Vagina (tissue), 2 donors: ENCODE measurements at regions not wholly inside any gene's neighbourhood (a gene's known extent, or its start where the extent isn't known, plus 50 kb on each side); places are given as distances from the start of the nearest gene placed in this dataset.

Source experiments
- POLR2A ChIP-seq, 2 donors: fragments of 450-650 bp; IDR thresholded peaks; one replicate each; pipeline ENCODE4 v1.6.1; 2017; ENCODE audit warnings: antibody characterized with exemption in 2 of 2, mild to moderate bottlenecking in 2 of 2, moderate library complexity in 2 of 2
- POLR2AphosphoS5 ChIP-seq, 2 donors: sonication (generic); formaldehyde crosslinking; IDR thresholded peaks; one replicate each; pipeline ENCODE4 v1.9.0; 2017; ENCODE audit warnings: antibody characterized with exemption in 2 of 2, mild to moderate bottlenecking in 2 of 2, low read depth in 1 of 2; ENCODE audit not compliant: insufficient read depth in 1 of 2
- TF ChIP-seq, protein P1 (sequence below), 3 experiments: fragments of 450-650 bp in 2 of 3; fragments of 200-600 bp in 1 of 3; sonication (generic) in 1 of 3; IDR thresholded peaks; one replicate each; pipeline ENCODE4 v1.5.1; 2017 to 2019; ENCODE audit warnings: antibody characterized with exemption in 3 of 3, mild to moderate bottlenecking in 2 of 3, moderate library complexity in 2 of 3

- TF ChIP-seq, protein P1, sequence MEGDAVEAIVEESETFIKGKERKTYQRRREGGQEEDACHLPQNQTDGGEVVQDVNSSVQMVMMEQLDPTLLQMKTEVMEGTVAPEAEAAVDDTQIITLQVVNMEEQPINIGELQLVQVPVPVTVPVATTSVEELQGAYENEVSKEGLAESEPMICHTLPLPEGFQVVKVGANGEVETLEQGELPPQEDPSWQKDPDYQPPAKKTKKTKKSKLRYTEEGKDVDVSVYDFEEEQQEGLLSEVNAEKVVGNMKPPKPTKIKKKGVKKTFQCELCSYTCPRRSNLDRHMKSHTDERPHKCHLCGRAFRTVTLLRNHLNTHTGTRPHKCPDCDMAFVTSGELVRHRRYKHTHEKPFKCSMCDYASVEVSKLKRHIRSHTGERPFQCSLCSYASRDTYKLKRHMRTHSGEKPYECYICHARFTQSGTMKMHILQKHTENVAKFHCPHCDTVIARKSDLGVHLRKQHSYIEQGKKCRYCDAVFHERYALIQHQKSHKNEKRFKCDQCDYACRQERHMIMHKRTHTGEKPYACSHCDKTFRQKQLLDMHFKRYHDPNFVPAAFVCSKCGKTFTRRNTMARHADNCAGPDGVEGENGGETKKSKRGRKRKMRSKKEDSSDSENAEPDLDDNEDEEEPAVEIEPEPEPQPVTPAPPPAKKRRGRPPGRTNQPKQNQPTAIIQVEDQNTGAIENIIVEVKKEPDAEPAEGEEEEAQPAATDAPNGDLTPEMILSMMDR (IDR thresholded peaks at IDR 0.05) = no peak
- no peak for TF ChIP-seq POLR2AphosphoS5 (IDR thresholded peaks at IDR 0.05; ENCODE audit: insufficient read depth in 1 of 2, low read depth in 1 of 2)
- TF ChIP-seq POLR2A (IDR thresholded peaks at IDR 0.05) = no peak
Observed at GRCh38 chr9:103949096-103949495, 145.0 kb upstream of the SMC2 start.
